ENCODE measurements at regions not wholly inside any gene's neighbourhood (a gene's known extent, or its start where the extent isn't known, plus 50 kb on each side); places are given as distances from the start of the nearest gene placed in this dataset.

DNA sequence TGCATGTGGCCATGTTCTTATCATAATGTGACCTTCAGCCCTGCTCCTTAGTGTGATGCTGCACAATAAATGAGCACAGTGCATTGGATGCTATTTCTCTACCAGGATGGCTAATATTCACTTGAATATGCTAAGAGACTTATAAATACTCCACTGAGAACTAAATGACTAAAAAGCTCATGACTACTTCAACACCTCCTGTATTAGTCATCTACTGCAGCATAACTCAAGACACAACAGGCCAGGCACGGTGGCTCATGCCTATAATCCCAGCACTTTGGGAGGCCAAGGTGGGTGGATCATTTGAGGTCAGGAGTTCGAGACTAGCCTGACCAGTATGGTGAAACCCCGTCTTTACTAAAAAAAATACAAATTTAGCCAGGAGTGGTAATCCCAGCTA, 213.4 kb downstream of the RND3 start:
- TF ChIP-seq ZNF274 (IDR thresholded peaks at IDR 0.05; ENCODE audit: low read depth, low read length) (no peak), SUZ12 (IDR thresholded peaks at IDR 0.05; ENCODE audit: extremely low read depth, insufficient read depth, insufficient read length) (no peak), YY1 (IDR thresholded peaks at IDR 0.05; ENCODE audit: insufficient read depth, insufficient read length) (no peak)
